ENCODE measurements at regions not wholly inside any gene's neighbourhood (a gene's known extent, or its start where the extent isn't known, plus 50 kb on each side); places are given as distances from the start of the nearest gene placed in this dataset.

DNA sequence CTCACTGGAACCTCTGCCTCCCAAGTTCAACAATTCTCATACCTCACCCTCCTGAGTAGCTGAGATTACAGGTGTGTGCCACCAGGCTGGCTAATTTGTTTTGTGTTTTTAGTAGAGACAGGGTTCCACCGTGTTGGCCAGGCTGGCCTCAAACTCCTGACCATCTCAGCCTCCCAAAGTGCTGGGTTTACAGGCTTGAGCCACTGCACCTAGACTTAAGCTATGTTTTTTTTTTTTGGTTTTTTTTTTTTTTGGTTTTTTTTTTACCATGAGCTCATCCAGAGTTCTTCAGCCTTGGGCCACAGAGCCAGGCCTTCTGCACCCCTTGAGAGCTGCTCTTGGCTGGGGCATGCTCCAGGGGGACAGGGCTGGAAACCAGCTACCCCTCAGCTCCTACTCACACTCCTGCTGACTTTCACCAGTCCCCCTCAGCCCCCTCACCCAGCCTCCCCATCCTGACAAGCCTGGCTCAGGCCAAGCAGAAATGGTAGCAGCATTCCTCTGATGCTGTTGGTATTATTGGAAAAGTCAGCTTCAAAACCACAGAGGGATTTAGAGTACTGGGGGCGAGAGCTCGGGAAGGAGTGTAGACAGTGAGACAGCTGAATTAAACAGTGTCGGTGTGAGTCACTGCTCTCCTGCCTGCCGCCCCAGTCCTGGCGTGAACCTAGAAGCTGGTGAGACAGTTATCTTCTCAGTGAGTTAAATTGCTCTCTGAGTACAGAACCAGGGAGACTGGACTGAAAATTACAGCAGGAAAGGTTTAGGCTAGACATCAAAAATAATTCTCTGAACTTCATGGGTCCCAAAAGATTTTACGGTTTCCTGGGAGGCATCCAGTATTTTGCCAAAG, 63.7 kb downstream of the NAV1 start:
- Histone ChIP-seq H3K9me3 (no peaks in the 10 kb centered on the region), H3K36me3 (peaks cover 0 to 5% (median 0%) of the 10 kb centered on the region in 9 donors), H3K27me3 (no peaks in the 10 kb centered on the region), H3K4me1 (peaks cover 7 to 76% (median 49%) of the 10 kb centered on the region in 9 donors), H3K27ac (peak overlapping the region in 2 of 10 donors; percentile 47 to 59), H3K4me3 (no peak overlapping the region)
- ATAC-seq (peak in 7 of 8 donors; percentile 29 to 85 (median 51)), DNase-seq (no peak)
- intact Hi-C loops (cut with DNase I) = loop anchor here in 1 of 10 donors (5.0 kb wide), 1 partner anchor 95 kb away; no protein-coding TSS in a partner anchor
- no peak for TF ChIP-seq CTCF (IDR thresholded peaks at IDR 0.05)
- 79 to 85% methylated on average over 7 of the region's 7 CpGs for WGBS, 2 donors

DNA sequence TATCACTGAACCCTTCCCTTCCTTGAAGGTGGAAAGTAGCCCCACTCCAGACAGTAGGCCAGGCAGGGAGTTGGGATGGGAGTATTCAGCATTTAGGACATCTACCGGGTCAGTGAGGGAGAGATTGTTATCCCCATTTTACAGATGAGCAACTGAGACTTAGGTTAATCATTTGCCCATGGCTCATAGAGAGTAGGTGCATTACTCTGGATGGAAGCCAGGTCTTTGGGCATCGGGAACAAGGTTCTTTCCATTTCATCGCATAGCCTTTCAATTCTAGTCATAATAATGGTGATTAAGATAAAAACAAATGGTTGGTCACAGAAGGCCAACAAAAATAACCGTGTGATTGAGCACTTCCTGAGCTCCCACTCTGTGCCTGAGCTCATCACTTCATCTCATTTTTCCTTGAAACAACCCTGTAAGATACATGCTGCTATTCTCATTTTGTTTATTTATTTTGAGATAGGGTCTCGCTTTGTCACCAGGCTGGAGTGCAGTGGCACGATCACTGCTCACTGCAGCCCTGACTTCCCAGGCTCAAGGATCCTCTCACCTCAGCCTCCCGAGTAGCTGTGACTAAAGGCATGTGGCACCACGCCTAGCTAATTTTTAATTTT, 64.8 kb downstream of the NAV1 start:
- Histone ChIP-seq H3K27me3 (no peaks in the 10 kb centered on the region), H3K27ac (peak overlapping the region in 1 of 10 donors; percentile 59), H3K4me3 (no peak overlapping the region), H3K4me1 (peaks cover 0 to 72% (median 47%) of the 10 kb centered on the region in 9 donors), H3K9me3 (no peaks in the 10 kb centered on the region), H3K36me3 (peaks cover 0 to 5% (median 0%) of the 10 kb centered on the region in 9 donors)
- 71 to 78% methylated on average over 8 of the region's 8 CpGs for WGBS, 2 donors
- no peak for DNase-seq
- intact Hi-C loops (cut with DNase I) = loop anchor here in 1 of 10 donors (5.0 kb wide), 1 partner anchor 94 kb away; no protein-coding TSS in a partner anchor
- ATAC-seq = no peak
- TF ChIP-seq CTCF (IDR thresholded peaks at IDR 0.05) = no peak

DNA sequence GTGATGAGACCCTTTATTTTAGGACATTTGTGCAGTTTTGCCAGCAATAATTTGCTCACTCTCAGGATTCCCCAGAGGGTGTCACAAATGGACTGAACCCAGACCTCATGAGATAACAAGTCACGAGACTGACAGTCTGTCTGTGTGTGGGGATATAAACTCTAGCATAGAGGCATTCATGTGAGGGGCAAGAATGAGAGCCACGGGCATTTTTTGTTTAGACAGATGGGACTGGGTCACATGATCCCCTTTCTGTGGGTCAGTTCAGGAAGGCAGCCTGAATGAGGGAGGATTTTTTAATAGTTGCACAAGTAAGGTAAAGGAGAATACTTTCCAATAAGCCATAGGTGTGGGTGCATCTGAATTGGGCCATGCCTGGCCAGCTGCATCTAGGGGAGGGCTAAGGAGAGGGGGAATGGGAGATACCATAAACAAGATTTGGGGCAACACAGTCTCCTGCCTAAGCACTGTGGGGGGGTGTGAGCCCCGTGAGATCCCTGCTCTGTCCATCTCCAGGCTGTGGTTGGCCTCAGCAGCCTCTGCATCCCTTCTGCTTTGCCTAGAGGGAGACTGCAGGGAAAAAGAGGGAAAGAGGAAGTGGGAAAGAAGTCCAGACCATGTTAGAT, 66.6 kb downstream of the NAV1 start:
- Histone ChIP-seq H3K27me3 (no peaks in the 10 kb centered on the region), H3K4me3 (no peak overlapping the region), H3K36me3 (peaks cover 0 to 5% (median 0%) of the 10 kb centered on the region in 9 donors), H3K27ac (peak overlapping the region in 1 of 10 donors; percentile 48), H3K9me3 (no peaks in the 10 kb centered on the region), H3K4me1 (peaks cover 0 to 75% (median 52%) of the 10 kb centered on the region in 9 donors)
- ATAC-seq (no peak), DNase-seq (no peak)
- intact Hi-C loops (cut with DNase I) = no loop called here
- WGBS, 2 donors = 50% methylated on average over 3 of the region's 3 CpGs
- no peak for TF ChIP-seq CTCF (IDR thresholded peaks at IDR 0.05)

DNA sequence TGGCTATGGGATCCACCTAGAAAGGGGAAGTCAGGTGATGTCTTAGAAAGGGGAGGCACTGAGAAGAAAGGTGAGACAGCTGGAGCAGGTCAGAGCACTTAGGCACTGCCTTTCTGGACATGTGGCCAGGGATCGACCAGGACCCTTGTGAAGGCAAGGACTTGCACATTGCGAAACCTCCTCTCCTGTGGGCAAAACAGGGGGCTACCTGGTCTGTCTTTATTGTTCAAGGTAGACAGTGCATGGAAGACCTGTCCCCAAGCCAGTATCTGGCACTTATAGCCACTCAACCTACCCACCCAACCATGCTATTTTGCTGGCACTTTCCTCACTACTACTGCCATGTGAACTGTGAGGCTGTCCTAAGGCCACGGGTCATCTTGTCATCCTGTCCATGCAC, 67.2 kb downstream of the NAV1 start:
- no peak overlapping the region for H3K4me3 ChIP-seq
- DNase-seq (no peak), ATAC-seq (no peak)
- H3K9me3 ChIP-seq = no peaks in the 10 kb centered on the region
- WGBS, 2 donors = 99% methylated on average over 3 of the region's 3 CpGs
- peak overlapping the region in 1 of 10 donors; percentile 48 for H3K27ac ChIP-seq
- H3K4me1 ChIP-seq = peaks cover 0 to 74% (median 48%) of the 10 kb centered on the region in 9 donors
- TF ChIP-seq CTCF (IDR thresholded peaks at IDR 0.05) = no peak
- intact Hi-C loops (cut with DNase I) = no loop called here
- H3K36me3 ChIP-seq = peaks cover 0 to 5% (median 0%) of the 10 kb centered on the region in 9 donors
- H3K27me3 ChIP-seq = no peaks in the 10 kb centered on the region

Data from heart right ventricle (tissue), 16 donors.